ENCODE measurements at regions not wholly inside any gene's neighbourhood (a gene's known extent, or its start where the extent isn't known, plus 50 kb on each side); places are given as distances from the start of the nearest gene placed in this dataset.

DNA sequence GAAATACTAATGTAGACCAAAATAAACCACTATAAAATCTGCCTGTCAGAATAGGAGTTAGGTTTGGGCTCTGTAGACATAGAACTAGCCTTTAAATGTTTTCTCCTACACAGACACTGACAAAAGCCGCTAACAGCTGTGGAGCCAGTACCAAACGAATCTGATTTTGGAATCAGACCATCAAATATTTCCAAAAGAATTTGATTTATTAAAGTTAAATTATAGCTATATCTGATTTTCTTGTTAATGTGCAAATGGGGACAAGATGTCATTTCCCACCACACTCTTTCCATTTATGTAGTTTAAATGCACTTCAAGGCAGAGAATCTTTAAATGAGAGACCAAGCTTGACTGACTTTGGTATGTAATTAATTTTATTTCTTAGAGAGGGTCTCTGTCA is 343.4 kb upstream of the FIGN start:
- DNase-seq, result no peak

DNA sequence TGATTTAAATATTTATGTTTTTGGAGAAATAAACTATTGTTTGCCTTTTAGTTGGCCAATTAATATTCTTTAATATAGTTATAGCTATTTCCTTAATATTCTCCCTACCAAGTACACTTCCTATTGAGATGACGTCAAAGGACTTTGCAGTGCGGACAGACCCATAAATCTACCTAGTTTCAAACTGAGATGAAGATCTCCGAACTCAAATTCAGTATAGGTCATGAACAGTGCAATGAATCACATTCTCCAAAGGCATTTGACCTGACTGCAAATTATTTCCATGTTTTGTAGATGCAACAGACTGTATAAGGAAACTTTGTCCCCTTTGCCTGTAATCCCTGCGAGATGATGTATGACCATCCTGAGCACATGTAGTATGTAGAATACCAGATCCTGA is 342.6 kb upstream of the FIGN start:
- no peak for DNase-seq

DNA sequence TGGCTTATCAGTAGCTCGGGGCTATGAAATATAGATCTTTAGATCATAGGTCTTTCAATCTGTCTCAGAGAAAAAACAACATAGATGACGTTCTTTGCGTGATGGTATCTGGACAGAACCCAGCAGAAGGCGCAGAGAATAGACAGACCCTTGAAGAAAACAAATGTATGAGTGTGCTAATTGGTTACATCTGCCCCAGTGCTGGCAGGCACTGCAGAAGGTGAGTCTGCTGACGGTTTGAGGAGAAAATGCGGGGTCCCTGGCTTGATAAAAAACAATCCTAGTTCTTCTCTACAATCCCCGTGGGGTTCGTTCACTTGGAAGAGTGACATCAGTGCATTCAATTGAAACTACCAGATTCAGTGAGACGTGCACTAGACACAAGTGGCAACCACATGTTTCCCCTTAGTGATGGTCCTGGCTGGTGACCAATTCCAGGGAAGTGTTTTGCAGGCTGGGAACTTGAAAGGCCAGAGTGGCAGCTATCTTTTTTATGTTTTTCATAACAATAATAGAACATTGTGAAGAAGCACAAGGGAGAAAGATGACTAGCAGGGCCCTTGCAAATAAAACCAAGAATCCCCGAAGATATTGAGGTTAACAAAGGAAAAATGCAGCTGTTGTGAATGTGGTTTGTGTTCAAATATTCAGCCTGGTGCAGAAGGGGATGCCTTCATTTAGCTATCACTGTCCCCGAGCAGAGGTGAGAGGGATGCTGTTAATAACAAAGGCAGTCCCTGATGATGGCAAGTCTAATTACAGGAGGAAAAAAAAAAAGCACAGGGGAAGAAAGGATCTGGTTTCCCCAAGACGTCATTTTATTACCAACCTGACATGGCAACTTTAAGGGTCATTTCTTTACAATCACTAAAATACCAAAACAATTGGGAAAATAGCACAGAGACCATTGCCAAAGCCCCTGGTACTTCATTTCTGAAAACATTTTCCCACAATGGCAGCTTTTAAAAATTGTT is 337.6 kb upstream of the FIGN start:
- no peak for DNase-seq

GRCh38 chr2:164069540-164069939 is 333.7 kb upstream of the FIGN start:
- DNase-seq, result no peak

- no peak for DNase-seq
Measured at GRCh38 chr2:164068063-164068462, 332.3 kb upstream of the FIGN start.

DNA sequence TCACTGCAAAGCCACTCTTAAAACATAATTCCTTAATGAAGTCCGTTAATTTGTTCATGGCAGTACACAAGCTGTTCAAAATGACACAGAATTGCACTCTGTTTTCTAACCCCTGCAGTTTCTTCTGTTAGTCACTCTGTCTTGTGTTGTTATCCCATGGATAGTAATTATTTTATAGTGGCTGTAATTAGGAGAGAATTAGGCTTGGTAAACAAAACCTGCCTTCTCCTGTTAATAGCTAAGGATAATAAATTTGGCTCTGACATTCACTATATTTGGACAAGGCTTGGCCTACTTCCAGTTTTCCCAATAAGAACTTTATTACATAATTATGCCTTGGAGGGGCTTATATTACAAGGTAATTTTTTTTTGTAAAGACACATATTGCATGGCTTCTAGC is 330.3 kb upstream of the FIGN start:
- no peak for DNase-seq

- no peak for DNase-seq
Measured at GRCh38 chr2:164065038-164065437, 329.2 kb upstream of the FIGN start.

DNA sequence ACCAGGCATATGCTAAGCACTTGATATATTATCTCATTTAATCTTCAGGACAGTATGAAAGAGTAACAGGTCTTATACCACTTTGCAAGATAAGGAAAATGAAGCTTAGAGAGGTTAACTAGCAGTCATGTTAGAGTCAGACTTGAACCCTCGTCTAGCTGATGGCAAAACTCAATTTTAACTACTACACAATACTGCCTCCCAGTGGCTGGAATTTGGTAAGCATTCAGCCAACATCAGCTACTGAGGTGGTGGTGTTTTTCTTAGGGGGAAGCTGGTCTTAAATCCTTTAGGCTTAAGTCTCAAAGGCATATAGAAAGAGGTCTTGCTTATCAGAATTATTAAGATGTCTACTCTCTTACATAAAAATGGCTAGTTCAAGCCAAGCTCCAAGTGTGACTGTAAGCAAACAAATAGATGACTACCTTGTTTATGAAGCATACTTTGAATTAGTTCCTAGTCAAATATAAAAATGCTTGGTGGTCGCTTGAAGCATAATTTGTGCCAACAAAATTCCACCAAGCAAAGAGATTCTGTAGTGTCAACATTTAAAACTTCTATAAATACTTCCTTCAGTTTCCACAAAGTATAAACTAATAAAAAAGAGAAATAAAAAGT is 325.4 kb upstream of the FIGN start:
- peak in 3 of 14 donors; percentile 1 to 18 (median 14) for DNase-seq

DNA sequence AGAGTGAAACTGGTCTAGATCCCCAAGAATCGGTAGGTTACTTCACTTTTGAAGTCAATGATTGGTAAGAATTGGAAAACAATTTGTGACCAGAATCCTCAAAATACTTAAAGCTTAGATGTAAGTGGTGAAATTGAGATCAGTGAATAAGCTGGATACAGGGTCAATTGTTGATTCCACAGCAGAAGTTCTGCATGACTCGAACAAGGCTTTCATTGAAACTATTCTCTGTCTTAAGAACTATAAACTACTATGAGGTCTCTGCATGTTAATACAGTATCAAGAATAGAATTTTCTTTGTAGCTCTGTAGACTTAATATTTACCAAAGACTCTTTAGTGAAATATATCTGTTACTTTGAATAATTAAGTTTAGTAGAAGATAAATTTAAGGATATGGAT is 324.2 kb upstream of the FIGN start:
- no peak for DNase-seq

DNA sequence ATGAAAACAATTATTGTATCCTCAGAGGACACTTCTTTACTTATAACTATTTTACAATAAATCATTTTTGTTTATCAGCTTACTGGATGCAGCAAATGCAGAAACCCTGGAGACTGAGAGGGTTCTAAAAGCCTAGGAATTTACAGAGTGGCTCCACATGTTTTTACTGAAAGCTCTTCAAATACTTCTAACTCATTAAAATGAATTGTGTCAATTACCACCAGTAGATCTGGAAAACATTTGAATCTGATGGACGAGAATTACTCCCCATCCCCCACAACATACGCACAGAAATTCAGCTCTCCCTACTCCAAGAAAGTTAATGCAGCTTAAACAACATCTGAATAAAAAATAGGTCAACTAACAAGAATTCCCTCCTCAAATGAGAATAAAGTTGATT is 319.8 kb upstream of the FIGN start:
- no peak for DNase-seq

DNA sequence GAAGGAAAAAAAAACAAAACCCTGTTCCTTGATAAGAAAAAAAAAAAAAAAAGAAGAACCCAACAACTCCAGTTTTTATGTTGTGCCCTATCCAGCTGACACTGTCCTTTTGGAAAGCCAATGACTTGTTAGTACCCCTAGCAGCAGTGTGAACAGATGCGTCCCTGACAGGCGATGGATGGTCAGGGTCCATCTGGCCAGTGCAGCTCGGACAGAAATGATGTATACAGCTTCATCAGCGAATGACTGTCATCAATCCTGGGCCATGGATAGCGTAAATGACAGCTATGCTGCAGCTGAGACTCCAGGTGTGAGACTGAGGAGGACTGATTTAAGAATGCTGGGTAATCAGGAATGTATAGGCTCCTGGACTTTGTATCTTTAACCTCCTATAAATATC is 318.8 kb upstream of the FIGN start:
- DNase-seq, result no peak

DNA sequence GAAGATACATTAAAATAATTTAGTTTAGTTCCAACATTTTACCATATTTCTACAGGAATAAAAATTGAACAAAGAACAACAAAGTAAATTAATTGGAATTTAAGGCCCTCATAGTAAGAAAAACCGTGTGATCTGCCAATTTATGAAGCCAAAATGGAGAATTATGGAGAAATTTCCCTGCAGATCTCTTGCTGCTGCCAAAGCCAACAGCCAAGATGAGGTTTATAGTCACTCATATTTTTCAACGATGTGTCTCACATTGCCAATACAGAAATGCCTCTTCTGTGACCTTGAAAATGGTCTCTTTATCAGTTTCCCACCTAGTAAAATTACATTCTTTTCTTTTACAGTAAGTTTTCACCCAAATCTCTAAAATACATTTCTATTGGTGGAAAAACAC is 317.2 kb upstream of the FIGN start:
- no peak for DNase-seq

- no peak for DNase-seq
Measured at GRCh38 chr2:164052006-164052405, 316.2 kb upstream of the FIGN start.

GRCh38 chr2:164048729-164049128 is 312.9 kb upstream of the FIGN start:
- no peak for DNase-seq

- no peak for DNase-seq
Measured at GRCh38 chr2:164046040-164046439, 310.2 kb upstream of the FIGN start.

DNA sequence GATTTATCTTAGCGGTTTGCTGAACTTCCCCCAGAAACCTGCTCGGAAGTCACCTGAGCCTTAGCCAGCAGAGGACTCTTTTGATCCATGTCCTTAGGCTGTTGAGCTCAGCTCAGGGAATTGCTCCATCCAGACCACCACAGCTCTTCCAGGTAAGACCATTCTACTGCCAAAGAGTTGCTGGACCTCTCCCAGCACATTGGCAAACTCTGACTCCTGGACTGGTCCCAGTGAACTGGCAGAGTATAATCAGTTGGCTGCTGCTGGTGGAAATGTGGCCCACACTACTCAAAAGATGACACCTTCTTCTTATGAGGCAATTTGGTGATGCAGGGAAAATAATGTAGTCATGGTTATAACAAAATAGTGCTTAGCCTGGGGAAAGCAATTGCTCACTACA is 308.8 kb upstream of the FIGN start:
- DNase-seq, result peak in 1 of 14 donors; percentile 56

DNA sequence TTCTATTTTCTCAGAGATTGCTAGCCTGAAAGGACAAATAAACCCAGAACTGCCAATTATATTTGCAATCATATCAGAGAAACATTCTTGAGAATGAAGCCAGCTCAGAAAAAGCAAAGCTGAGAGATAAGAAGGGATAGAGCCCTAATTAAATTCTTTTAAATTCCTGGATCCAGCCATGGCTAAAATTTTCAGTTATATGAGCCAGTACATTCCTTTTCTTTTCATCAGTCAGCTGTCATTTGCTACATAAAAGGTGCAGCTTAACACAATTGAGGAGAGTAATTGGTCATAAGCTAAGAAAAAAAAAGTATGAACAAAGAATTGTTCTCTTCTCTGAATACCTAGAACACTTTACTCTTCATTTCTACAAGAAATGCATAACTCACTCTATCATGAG is 303.5 kb upstream of the FIGN start:
- DNase-seq, result no peak

DNA sequence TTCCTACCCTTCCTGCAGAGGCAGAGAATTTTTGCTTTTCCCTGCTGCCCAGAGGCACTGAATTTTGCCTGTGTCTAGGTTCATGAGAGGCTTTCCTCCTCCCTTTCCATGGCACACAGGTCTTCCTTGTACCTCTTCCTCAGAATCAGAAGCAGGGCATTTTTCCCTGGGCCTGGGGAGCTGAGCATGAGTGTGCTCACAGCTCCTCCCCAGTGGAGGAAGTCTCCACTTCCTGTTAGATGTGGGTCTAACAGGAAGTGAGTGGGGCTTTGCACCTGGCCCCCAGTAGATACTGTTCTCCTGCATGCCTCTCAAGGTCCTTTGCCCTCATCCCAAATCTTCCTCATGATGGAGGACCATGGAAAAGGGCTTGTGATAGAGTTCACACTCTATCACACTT is 297.2 kb upstream of the FIGN start:
- no peak for DNase-seq

GRCh38 chr2:164030623-164031022 is 294.8 kb upstream of the FIGN start:
- no peak for DNase-seq

DNA sequence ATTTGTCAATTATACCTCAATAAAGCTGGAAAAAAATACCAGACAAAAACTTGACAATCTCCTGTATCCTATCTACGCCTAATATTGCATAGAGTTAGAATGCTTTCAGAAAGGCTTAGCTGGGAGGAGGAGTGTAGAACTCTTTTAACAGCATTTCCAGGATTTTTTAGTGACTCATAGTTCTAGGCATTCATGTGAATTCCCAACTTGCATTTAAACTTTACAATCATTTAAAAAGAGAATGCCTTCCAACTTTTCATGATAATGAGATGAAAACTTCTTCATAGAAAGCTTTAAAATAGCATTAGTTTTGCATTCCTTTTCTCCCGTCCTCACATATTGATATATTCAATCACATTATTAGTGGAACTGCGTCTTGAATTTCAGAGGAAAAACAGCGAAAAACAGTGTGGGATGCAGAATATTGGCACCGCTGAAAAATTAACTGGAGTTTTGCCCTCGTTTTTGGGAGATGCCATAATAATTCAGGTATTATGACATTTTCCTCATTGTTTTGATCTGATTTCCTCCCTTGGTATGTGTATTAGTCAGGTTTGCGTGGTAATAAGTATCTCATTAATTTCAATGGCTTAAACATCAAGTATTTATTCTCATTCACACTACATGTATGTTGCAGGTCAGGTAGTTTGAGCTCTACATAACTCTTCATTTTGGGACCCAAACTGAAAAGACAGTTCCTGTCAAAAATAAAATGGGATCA is 293.2 kb upstream of the FIGN start:
- DNase-seq, result no peak

DNA sequence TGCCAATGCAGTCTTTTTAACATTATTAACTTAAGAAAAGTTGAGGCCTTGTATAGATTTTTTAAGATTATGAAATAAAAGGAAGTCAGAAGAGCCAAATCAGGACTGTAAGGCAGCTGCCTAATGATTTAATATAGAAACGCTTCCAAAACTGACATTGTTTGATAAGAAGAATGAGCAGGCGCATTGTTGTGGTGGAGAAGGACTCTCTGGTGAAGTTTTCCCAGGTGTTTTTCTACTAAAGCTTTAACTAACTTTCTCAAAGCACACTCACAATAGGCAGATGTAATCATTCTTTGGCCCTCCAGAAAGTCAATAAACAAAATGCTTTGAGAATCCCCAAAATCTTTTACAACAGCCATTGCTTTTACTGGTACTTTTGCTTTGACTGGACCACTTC is 288.6 kb upstream of the FIGN start:
- no peak for DNase-seq

- no peak for DNase-seq
Measured at GRCh38 chr2:164023896-164024295, 288.1 kb upstream of the FIGN start.

GRCh38 chr2:164015328-164016123 is 279.7 kb upstream of the FIGN start:
- DNase-seq, result no peak

Measured in C1 segment of cervical spinal cord (tissue), 14 donors.